GM12873 (cell line): ENCODE measurements at regions not wholly inside any gene's neighbourhood (a gene's known extent, or its start where the extent isn't known, plus 50 kb on each side); places are given as distances from the start of the nearest gene placed in this dataset.

Experiments
- CTCF ChIP-seq: IDR thresholded peaks from 2 replicates; pipeline ENCODE4 v1.5.1; 2012; ENCODE audit warnings: low read depth, mild to moderate bottlenecking, moderate library complexity, low read length, control low read depth; ENCODE audit not compliant: insufficient read depth; ENCODE audit errors: missing control alignments

GRCh38 chr22:48942698-48943566 lies 884.7 kb downstream of the BRD1 start:
- no peak for TF ChIP-seq CTCF

GRCh38 chr22:48941903-48942575 lies 885.6 kb downstream of the BRD1 start:
- no peak for TF ChIP-seq CTCF

- TF ChIP-seq CTCF = no peak
These were observed 886.4 kb downstream of the BRD1 start for GRCh38 chr22:48941033-48941902.

GRCh38 chr22:48940266-48941032 lies 887.2 kb downstream of the BRD1 start:
- no peak for TF ChIP-seq CTCF

- no peak for TF ChIP-seq CTCF
These were observed 888.0 kb downstream of the BRD1 start for GRCh38 chr22:48939441-48940265.

GRCh38 chr22:48938741-48939140 lies 888.9 kb downstream of the BRD1 start:
- TF ChIP-seq CTCF = no peak
